DMS114 treated with DMSO at 0.1 percent for 48 hours (cell line): ENCODE measurements at regions not wholly inside any gene's neighbourhood (a gene's known extent, or its start where the extent isn't known, plus 50 kb on each side); places are given as distances from the start of the nearest gene placed in this dataset.

Experiments used
- DNase-seq: peaks from one replicate; lab custom pipeline; 2025; ENCODE audit not compliant: unreplicated experiment; lab: John Stamatoyannopoulos, UW

DNA sequence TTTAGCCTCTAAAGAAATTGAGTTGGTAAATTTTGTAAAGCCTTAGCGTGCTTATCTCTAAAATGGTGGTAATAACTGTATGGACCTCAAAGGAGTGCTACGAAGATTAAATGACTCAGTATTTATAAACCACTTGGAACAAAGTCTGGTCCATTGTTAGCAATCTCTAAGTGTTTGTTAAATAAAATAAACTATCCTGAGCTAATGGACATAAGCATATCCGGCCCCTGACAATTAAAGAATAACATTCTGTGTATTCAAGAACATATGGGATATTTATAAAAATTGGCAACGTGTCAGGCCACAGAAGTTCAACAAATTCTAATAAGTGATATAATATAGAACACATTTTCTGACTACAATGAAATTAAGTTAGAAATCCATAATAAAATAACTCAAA is 71.0 kb downstream of the MYEOV start:
- DNase-seq, result no peak

DNA sequence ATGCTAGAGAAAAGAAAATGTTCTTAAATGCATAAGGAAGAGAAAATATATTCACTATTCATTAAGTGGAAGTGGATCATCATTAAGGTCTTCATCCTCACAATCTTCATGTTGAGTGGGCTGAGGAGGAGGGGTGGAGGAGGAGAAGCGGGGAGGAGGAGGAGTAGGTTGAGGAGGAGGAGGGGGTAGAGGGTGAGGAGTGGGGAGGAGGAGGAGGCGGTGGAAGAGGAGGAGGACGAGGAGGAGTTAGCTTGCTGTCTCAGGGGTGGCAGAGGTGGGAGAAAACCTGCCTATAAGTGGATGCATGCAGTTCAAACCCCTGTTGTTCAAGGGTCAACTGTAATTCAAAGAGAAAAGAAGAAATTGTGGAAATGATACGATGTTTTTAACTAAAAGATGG is 71.6 kb downstream of the MYEOV start:
- no peak for DNase-seq

GRCh38 chr11:69366591-69366990 is 72.6 kb downstream of the MYEOV start:
- DNase-seq, result no peak

GRCh38 chr11:69367211-69367964 is 73.4 kb downstream of the MYEOV start:
- no peak for DNase-seq

GRCh38 chr11:69368119-69368880 is 74.3 kb downstream of the MYEOV start:
- DNase-seq, result no peak

GRCh38 chr11:69369210-69369825 is 75.4 kb downstream of the MYEOV start:
- DNase-seq, result no peak

DNA sequence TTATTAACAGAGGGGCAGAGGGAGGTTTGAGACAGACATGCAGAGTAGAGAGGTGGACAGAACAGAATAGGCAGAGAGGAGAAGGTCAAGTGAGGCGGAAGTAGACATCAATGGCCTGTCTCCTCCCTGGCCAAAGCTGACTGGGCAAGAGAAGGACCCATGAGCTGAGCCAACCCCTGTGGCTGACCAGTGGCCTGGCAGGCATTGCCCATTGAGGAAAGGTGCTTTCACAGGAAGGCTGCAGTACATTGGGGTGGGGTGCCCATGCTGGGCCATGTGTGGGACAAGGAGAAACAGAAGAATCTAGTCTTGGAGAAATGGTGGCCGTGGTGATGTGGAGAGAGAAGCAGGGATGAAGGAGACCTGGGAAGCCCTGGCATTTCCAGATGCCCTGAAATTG is 76.0 kb downstream of the MYEOV start:
- DNase-seq, result no peak

DNA sequence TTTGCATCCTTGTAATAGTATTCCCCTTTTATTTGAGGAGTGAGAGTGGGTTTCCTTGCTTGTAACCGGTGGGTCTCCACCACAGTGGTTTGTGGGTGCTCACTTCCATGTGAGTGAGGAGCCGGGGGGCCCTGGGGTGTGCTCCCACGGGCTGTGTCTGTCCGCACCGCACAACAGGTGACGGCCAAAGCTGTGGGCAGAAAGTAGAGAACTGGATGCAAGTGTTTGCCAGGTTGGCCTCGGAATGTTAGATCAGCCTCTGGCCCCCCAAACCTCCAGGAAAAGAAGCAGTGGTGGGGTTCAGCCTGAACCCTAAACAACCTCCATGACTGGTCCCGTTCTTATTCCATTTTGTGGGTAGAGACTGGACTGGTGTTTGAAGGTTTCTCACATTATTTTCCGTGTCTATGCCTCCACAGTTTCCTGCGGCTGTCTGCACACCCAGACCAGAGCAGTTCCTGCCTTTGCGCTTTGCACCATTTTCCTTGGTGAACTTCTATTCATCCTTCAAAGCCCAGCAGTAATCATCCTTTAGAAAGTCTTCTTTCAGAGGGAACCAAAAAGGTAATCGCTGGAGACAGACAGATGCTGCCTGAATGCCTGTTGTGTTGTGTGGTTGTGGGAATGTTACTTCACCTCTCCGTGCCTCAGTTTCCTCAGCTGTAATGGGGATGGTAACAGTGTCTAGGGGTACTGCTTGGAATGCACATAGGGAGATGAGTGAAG is 77.2 kb downstream of the MYEOV start:
- DNase-seq, result no peak

DNA sequence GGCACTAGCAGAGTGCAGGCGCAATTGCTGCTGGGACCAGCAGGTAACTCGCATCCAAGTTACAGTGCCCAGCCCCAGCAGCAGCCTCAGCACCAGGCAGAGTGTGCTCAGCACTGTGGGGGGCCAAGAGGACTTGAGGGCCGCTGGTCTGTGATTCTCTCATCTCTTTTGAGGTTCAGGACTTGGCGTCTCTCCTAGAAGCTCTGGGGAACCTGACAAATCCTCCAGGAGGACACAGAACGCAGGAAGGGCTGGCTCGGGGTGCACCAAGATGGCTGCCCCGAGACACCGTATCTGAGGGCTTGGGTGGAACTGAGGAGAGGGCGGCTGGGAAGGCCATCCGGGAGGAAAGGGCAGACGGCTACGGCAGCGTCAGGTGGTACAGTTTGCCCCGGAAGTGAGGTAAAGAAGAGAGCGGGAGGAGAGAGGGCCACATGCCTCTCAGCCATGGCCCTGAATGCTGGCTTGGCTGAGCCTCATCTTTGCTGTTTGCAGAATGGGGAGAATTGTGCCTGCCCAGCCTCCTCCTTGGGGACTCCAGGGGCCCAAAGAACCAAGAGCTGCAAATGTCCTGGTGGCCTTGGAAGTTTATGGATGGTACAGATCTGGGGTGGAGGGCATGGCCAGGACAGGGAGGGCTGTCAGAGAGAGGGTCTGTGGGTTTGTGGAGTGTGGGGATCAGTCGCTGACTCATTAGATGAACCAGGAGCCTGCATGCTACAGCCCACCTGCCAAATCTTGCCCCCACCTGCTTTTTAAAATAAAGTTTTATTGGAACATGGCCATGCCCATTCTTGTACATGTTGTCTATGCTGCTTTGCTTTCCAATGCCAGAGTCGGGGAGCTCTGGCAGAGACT is 78.0 kb downstream of the MYEOV start:
- no peak for DNase-seq

DNA sequence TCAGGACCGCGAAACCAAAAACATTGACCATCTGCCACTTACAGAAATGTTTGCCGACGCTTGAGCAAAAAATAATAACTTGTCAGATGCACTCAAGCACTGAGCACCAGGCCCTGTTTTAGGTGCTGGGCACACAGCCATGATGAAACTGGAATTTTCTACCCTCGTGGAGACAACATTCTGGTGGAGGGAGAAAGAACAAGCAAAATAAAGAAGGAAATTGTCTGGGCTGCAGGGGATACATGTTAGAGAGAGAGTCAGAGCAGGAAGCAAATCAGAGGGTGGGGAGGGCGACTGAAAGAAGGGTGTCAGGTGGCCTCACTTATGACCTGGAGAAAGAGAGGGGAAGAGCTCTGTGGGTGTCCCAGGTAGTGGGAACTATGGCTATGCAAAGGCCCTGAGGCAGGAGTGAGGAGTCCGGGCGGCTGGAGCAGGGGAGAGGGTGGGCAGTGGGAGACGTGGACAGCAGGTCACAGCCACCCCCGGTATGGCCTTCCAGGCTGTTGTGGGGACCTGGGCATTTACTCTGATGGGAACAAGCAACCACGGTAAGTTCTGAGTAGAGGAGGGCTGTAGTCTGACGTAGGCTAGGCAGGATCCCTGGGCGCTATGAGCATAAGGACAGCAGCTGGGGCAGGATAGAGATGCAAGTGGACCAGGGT is 78.8 kb downstream of the MYEOV start:
- DNase-seq, result no peak

- DNase-seq, result no peak
These were observed 79.3 kb downstream of the MYEOV start for GRCh38 chr11:69373251-69373635.

- DNase-seq, result no peak
These were observed 80.4 kb downstream of the MYEOV start for GRCh38 chr11:69374110-69374945.

DNA sequence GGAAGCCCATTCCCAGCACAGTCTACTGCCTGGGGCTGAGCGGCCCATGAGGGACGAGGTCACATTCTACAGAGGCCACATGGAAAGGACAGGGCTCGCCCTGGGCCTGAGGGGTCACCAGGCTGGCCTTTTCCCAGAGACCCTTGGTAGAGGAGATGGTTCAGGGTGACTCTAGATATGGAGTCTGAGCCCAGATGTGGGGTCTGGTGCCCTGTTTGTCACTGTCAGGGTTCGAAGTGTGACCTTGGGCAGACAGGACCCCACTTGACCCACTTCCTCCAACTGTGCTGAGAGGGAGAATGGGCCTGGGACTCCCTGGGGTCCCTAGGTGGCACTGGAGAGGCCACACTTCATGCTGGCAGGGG is 81.0 kb downstream of the MYEOV start:
- DNase-seq, result no peak

DNA sequence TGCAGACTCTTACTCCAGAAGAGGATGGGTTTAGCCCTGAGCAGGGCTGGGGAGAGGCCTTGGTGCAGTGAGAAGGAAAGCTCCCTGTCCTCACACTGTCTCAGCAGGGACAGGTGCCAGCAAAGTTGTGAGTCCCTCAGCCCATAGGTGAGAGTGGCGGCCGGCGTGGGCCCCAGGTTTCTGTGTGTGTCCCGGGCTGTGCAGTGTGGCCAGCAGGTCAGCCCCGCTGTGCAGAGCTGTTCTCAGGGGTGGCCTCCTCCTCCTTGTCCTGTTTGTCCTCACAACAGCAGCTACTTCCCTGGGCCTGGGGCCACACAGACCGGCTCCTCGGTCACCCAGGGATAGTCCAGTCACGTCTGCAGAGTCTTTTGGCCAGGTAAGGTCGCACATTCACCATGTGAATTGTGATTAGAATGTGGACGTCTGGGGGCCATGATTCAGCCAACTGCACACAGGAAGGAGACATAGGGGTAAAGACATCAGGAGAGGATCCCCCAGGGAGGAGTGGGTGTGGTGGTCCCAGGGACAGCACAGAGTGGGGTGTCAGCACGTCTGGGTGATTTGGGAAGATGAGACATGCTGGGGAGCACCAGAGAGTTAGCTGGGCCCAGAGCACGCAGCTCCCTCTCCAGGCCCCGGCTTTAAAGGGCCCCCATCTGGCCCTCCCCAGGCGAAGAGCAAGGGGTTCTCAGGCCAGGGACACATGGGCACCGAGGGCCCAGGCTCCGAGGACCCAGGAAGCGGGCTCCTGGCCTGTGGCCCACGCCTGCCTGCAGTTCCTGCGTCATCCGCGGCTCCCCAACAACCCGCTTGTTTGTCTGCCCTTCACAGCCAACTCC is 81.6 kb downstream of the MYEOV start:
- DNase-seq, result no peak

- DNase-seq, result no peak
These were observed 82.4 kb downstream of the MYEOV start for GRCh38 chr11:69376155-69377028.

DNA sequence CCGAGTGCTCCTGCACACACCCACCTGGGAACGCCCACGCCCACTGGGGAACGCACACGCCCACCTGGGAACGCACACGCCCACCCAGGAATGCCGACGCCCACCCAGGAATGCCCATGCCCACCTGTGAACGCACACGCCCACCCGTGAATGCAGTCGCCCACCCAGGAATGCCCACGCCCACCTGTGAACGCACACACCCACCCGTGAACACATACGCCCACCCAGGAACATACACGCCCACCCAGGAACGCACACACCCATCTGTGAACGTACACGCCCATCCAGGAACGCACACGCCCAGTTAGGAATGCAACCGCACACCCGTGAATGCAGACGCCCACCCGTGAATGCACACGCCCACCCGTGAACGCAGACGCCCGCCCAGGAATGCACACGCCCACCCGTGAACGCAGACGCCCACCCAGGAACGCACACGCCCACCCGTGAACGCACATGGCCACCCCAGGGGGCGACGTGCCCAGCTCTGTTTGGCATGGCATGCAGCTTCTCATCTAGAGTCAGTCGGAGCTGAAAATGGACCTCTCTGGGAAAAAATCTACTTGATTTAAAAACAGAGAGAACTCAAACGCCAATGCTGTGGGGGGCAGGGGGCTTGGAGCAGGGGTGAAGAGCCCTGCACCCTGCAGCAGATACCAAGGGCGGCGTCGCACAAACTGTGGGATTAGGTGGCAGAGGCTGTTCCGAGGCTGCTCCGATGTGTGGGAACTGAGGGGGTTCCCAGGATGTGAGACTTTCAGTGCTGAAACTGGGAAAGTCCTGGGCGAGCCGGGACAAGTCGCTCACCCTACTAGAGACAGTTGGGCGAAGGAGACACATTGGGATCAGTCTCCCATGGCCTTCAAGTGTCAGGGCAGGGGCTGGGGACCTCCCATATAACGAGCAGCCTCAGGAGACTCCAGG is 83.3 kb downstream of the MYEOV start:
- DNase-seq, result peak; percentile 75
